Kidney glomerular epithelial cell (primary cell): ENCODE measurements at regions not wholly inside any gene's neighbourhood (a gene's known extent, or its start where the extent isn't known, plus 50 kb on each side); places are given as distances from the start of the nearest gene placed in this dataset.

ENCODE experiments used
- DNase-seq: peaks from one replicate; lab custom pipeline; 2025; lab: John Stamatoyannopoulos, UW

- DNase-seq: no peak
These were observed 88.6 kb upstream of the RCN1 start for GRCh38 chr11:32002311-32002710.

DNA sequence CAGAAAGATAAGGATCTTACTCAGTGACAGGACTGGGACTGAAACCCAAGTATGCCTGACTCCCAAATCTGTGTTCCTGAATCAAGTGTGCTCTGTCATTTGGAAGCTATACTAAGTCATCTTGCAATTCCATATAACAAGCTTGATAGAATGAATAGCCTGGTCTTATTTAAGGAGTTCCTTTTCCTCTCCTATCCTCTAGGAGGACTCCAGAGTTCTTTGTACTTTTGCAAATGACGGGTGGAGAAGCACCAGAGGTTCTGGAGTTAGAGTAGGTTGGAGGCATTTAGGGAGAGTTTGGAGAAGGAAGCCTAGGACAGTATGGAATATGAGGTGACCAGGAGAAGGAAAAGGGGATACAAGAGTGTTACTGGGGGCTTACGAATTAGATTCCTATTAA, 92.9 kb upstream of the RCN1 start:
- DNase-seq: no peak

DNA sequence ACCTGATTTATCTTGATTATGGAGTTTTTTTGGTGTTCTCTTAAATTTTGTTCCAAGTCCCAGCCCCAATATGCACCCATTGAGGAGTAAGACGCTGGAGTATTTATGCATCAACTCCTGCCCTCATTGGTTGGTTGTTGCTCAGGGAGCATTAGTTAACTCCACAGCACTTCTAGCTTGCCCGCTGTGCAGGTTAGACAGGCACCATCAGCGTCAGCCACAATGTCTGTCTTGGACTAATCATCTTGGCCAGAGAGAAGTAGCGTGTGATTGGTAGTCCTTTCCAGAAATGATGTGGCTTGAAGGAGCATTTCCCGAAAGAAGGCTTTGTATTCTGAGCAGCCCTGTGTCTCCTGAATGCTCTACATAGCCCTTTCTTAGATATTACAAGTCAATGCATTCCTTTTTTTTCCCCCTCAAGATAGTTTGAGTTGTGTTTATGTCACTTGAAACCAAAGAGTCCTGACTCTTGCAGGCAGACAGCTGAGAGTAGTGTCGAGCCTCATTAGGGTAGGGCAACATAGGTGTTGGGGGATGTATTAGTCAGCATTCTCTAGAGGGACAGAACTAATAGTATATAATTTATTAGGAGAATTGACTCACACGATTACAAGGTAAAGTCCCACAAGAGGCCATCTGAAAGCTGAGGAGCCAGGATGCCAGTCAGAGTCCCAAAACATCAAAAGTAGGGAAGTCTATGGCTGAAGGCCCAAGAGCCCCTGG, 94.6 kb upstream of the RCN1 start:
- no peak for DNase-seq

DNA sequence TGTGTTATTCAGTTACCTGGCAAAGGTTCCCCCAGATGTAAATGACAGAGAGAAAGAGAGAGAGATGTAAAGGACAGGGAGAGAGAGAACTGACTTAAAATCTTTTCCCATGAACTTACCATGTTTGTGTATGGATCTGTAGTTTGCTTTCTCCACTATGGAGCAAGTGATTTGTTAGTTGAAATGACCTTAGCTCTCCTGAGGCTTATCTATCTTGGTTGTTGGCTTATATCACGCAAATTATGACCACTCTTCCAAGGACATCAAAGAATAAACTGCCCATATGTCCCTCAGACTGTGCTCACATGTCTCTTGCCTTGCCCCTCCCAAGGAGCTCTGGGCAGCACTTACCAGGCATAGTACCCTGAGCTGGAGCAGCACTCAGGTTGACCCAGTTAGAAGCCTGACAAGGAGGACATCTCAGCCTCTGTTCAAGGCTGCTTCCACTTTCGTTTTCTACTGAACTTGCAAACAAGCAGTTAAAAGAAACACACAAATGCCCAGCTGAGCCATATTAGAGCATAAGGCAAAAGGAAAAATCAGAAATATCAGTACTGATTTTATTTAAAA, 95.3 kb upstream of the RCN1 start:
- DNase-seq: no peak

- no peak for DNase-seq
These were observed 95.8 kb upstream of the RCN1 start for GRCh38 chr11:31995032-31995431.

GRCh38 chr11:31987118-31988005, 103.5 kb upstream of the RCN1 start:
- DNase-seq: no peak

DNA sequence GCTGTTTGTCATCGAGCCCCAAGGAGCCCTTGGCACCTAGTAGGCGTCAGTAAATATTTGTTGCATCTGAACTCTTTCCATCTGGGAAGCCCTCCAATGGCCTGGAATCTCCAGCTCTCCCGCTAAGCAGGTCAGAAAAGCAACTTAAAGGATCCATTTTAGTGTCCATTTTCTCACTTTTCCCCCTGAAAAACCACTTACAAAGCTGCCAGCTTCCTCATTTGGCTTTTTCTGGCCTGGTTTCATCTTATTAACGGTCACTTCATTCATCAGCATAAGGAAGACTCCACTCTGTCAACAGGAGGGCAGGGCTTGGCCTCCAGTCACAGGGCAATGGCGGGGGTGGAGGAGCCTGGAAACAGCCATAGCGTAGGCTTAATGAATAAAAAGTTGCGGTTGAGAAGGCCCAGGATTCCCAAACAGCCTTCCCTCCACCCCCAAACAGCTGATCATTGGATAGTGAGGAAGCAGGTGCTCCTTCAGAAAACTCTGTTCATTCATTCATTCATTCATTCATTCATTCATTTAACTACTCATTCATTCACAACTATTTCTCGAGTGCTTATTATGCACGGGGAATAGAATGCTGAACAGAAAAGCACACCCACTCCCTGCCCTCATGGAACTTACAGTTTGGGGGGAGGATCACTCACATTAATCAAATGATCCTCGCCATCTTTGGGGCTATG, 104.5 kb upstream of the RCN1 start:
- no peak for DNase-seq

GRCh38 chr11:31981457-31981856, 109.4 kb upstream of the RCN1 start:
- DNase-seq: no peak

GRCh38 chr11:31977343-31977742, 113.5 kb upstream of the RCN1 start:
- DNase-seq: no peak

- peak; percentile 57 for DNase-seq
These were observed 116.3 kb upstream of the RCN1 start for GRCh38 chr11:31974366-31975136.

GRCh38 chr11:31973172-31973571, 117.7 kb upstream of the RCN1 start:
- DNase-seq: no peak

DNA sequence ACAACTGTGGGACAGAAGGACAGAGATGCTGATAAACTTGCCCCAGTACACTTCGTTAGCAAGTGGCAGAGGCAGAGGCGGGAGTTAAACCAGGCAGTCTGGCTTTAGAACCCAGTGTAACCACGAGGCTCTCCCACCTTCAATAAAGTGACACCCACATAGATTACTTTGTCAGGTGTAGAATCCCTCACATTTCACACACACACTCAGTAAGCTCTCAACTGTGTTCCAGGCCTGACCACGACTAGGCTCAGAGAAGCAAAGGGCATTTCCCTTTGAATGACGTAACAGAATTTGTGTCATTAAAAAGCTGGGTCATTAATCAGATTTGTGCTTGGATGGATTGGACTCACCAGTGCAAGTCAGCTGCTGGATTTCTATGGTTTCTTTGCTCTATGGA, 118.3 kb upstream of the RCN1 start:
- DNase-seq: no peak

GRCh38 chr11:31969359-31969702, 121.5 kb upstream of the RCN1 start:
- DNase-seq: no peak

GRCh38 chr11:31968461-31969358, 122.2 kb upstream of the RCN1 start:
- no peak for DNase-seq

DNA sequence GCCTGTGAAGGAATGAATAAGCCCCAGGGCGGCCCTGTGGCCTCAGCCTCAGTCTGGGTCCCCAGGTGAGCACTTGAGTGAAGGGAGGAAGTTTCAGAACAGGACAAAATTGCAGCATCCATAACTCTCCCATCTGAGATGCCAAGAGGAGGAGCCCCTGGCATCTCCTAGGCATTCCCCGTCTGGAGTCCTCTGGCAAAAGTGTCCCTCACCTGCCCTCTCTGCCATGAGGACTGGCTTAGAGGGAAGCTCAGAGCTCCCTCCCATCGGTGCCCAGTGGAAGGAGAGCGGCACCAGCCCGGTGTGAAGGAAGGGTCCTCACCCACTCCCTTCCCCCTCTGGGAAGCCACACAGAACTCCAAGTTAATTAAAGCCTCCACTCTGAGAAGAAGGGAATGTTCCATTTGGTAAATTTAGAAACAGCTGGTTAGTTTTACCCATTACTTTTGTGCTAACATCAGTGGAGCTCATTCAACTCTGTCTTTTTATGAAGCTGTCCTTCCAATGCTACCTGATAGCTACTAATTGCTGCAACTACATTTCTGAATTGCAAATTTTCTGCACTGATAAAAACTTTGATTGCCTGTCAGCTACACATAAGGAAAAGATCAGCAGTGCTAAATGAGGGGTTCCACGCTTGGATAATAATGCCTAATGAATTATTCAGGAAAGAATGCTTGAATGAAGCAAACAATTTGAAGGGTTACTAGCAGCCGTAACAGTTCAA, 123.3 kb upstream of the RCN1 start:
- no peak for DNase-seq

DNA sequence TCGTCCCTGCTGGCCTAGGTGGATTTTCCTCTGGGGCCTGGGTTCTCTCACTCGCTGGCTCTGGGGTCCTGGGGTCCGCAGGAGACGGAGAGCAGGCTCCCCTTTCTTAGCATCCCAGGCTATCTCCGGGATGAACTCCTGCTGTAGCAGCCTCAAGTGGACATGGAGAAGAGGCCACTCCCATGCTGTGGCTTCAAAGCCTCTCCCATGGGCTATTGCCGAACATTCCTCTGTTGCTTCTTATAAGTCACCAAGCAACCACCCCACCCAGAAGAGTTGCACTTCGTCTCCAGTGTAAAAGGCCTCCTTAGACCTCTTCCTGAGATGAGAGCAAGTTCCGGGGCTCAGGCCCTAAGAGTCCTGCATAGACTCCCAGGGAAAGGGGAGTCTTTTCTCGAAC, 124.0 kb upstream of the RCN1 start:
- DNase-seq: no peak

- no peak for DNase-seq
These were observed 126.7 kb upstream of the RCN1 start for GRCh38 chr11:31964181-31964580.

DNA sequence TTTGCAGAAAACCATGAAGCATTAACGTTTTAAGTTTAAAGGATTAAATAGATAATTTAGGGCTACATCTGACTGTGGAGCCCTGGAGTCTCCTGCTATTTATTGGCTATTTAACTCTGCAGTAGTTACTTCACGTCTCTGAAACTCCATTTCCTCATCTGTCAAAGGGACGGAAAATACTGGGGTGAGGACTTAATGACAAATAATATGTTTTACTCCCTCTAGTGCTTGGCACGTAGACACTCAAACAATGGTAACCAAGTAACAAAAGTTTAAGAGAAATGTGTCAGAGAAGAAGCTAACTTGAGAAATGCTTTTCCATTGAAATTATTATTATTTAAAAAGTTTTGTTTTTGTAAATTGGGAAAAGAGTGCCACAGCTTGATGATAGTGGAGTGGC, 130.7 kb upstream of the RCN1 start:
- no peak for DNase-seq

DNA sequence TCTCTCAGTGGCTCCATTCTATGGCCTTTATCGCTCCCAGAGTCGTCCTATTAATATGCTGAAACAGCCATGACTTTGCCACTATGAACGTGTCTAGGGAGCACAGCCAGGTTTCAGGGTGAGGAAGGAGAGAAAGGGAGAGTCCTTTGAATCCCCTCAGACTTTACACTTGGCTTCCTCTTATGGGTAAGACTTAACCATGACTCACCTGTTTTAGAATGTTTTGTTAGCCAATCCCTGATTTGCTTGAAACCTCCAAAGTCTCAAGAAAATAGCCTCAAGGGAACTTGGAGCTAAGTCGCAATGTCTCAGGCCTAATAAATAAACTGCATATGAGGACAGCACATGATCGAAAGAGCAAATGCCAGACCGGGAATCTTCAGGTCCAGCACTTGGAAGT, 131.2 kb upstream of the RCN1 start:
- no peak for DNase-seq

GRCh38 chr11:31958076-31958735, 132.7 kb upstream of the RCN1 start:
- DNase-seq: no peak
